ENCODE measurements at regions not wholly inside any gene's neighbourhood (a gene's known extent, or its start where the extent isn't known, plus 50 kb on each side); places are given as distances from the start of the nearest gene placed in this dataset.
"Not testable (repeated sequence)": the region's sequence is repeated elsewhere in the genome, so short reads cannot be mapped to it uniquely, and the experiment has no call there.

- DNase-seq = no peak
These were observed 179.9 kb downstream of the ADSS2 start for GRCh38 chr1:244271691-244272308.

GRCh38 chr1:244272471-244273261, 179.0 kb downstream of the ADSS2 start:
- DNase-seq = peak; percentile 78 to 79

- DNase-seq = no peak
These were observed 178.4 kb downstream of the ADSS2 start for GRCh38 chr1:244273262-244273844.

GRCh38 chr1:244273845-244274619, 177.7 kb downstream of the ADSS2 start:
- DNase-seq = peak in 1 of 2 donors; percentile 41

- no peak for DNase-seq
These were observed 175.1 kb downstream of the ADSS2 start for GRCh38 chr1:244276646-244277045.

- no peak for DNase-seq
These were observed 171.5 kb downstream of the ADSS2 start for GRCh38 chr1:244280201-244280600.

GRCh38 chr1:244280859-244281258, 170.8 kb downstream of the ADSS2 start:
- DNase-seq = no peak

- no peak for DNase-seq
These were observed 167.9 kb downstream of the ADSS2 start for GRCh38 chr1:244283772-244284171.

- no peak for DNase-seq
These were observed 167.0 kb downstream of the ADSS2 start for GRCh38 chr1:244284641-244285156.

GRCh38 chr1:244286341-244286740, 165.4 kb downstream of the ADSS2 start:
- no peak for DNase-seq

GRCh38 chr1:244287726-244288125, 164.0 kb downstream of the ADSS2 start:
- no peak for DNase-seq

- no peak for DNase-seq
These were observed 163.0 kb downstream of the ADSS2 start for GRCh38 chr1:244288663-244289062.

GRCh38 chr1:244289991-244290785, 161.5 kb downstream of the ADSS2 start:
- no peak for DNase-seq

GRCh38 chr1:244291236-244292201, 160.2 kb downstream of the ADSS2 start:
- DNase-seq = no peak

- no peak for DNase-seq
These were observed 157.0 kb downstream of the ADSS2 start for GRCh38 chr1:244294599-244295224.

- no peak for DNase-seq
These were observed 155.7 kb downstream of the ADSS2 start for GRCh38 chr1:244296003-244296402.

- DNase-seq = no peak
These were observed 155.3 kb downstream of the ADSS2 start for GRCh38 chr1:244296447-244296846.

GRCh38 chr1:244297087-244297486, 154.6 kb downstream of the ADSS2 start:
- DNase-seq = no peak

- DNase-seq = no peak
These were observed 154.1 kb downstream of the ADSS2 start for GRCh38 chr1:244297616-244298015.

GRCh38 chr1:244300029-244300375, 151.7 kb downstream of the ADSS2 start:
- not testable (repeated sequence) for DNase-seq
